ENCODE measurements at regions not wholly inside any gene's neighbourhood (a gene's known extent, or its start where the extent isn't known, plus 50 kb on each side); places are given as distances from the start of the nearest gene placed in this dataset.

- Mint-ChIP-seq H3K4me1 (ENCODE audit: unreplicated experiment) (no peaks in the 10 kb centered on the region), H3K4me3 (no peak overlapping the region), H3K27me3 (no peaks in the 10 kb centered on the region), H3K36me3 (no peaks in the 10 kb centered on the region), H3K27ac (no peak overlapping the region), H3K9me3 (no peaks in the 10 kb centered on the region)
- TF ChIP-seq, protein P1, sequence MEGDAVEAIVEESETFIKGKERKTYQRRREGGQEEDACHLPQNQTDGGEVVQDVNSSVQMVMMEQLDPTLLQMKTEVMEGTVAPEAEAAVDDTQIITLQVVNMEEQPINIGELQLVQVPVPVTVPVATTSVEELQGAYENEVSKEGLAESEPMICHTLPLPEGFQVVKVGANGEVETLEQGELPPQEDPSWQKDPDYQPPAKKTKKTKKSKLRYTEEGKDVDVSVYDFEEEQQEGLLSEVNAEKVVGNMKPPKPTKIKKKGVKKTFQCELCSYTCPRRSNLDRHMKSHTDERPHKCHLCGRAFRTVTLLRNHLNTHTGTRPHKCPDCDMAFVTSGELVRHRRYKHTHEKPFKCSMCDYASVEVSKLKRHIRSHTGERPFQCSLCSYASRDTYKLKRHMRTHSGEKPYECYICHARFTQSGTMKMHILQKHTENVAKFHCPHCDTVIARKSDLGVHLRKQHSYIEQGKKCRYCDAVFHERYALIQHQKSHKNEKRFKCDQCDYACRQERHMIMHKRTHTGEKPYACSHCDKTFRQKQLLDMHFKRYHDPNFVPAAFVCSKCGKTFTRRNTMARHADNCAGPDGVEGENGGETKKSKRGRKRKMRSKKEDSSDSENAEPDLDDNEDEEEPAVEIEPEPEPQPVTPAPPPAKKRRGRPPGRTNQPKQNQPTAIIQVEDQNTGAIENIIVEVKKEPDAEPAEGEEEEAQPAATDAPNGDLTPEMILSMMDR (conservative IDR thresholded peaks at IDR 0.05), result no peak
- no peak for DNase-seq (ENCODE audit: extremely low spot score, unreplicated experiment)
Measured at GRCh38 chr1:199931666-199932377, 95.7 kb upstream of the NR5A2 start.

DNA sequence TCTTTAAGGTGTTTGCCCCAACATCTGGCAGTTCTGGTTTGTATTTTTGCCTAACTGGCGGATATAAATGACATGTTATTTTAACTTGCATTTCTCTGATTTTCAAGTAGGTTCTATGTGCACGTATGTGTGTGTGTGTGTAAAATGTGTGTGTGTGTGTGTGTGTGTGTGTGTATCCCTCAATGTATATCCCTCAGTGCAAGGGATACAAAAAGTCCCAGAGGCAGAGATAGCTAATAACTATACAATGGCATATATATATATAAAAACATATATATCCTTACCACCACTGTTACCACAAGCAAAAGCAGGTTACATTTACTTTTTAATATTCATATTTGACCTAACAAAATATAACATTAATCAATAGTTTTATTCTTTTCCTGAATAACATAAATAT lies 95.0 kb upstream of the NR5A2 start:
- no peak overlapping the region for H3K4me3 Mint-ChIP-seq
- TF ChIP-seq, protein P1 (conservative IDR thresholded peaks at IDR 0.05), result no peak
- no peaks in the 10 kb centered on the region for H3K27me3 Mint-ChIP-seq
- H3K4me1 Mint-ChIP-seq (ENCODE audit: unreplicated experiment), result no peaks in the 10 kb centered on the region
- no peaks in the 10 kb centered on the region for H3K9me3 Mint-ChIP-seq
- DNase-seq (ENCODE audit: extremely low spot score, unreplicated experiment), result no peak
- no peak overlapping the region for H3K27ac Mint-ChIP-seq
- H3K36me3 Mint-ChIP-seq, result no peaks in the 10 kb centered on the region

GRCh38 chr1:199936441-199936840 lies 91.1 kb upstream of the NR5A2 start:
- no peak for DNase-seq (ENCODE audit: extremely low spot score, unreplicated experiment)
- H3K4me1 Mint-ChIP-seq (ENCODE audit: unreplicated experiment), result no peaks in the 10 kb centered on the region
- no peaks in the 10 kb centered on the region for H3K27me3 Mint-ChIP-seq
- H3K36me3 Mint-ChIP-seq, result no peaks in the 10 kb centered on the region
- no peak overlapping the region for H3K27ac Mint-ChIP-seq
- H3K9me3 Mint-ChIP-seq, result no peaks in the 10 kb centered on the region
- TF ChIP-seq, protein P1 (conservative IDR thresholded peaks at IDR 0.05), result no peak
- no peak overlapping the region for H3K4me3 Mint-ChIP-seq

DNA sequence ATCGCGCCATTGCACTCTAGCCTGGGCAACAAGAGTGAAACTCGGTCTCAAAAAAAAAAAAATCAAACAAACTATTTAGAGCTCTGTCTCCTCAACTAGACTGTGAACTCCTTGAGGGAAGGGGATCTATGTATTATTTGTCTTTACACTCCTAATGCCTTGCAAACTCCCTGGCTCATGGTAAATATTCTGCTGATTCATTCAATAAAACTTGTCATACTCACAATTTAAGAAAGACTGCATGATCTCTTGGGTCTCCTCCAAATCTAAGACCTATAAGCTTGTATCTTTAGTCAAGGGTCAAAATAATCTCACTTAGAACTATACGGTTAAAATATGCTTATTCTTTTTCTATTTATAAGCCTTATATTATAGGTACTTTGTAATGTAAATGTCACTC lies 90.3 kb upstream of the NR5A2 start:
- Mint-ChIP-seq H3K9me3 (no peaks in the 10 kb centered on the region), H3K36me3 (no peaks in the 10 kb centered on the region), H3K27ac (no peak overlapping the region), H3K4me1 (ENCODE audit: unreplicated experiment) (no peaks in the 10 kb centered on the region), H3K27me3 (no peaks in the 10 kb centered on the region), H3K4me3 (no peak overlapping the region)
- DNase-seq (ENCODE audit: extremely low spot score, unreplicated experiment), result no peak
- TF ChIP-seq, protein P1 (conservative IDR thresholded peaks at IDR 0.05), result no peak

GRCh38 chr1:199937661-199938060 lies 89.8 kb upstream of the NR5A2 start:
- H3K27ac Mint-ChIP-seq, result no peak overlapping the region
- no peak overlapping the region for H3K4me3 Mint-ChIP-seq
- H3K36me3 Mint-ChIP-seq, result no peaks in the 10 kb centered on the region
- H3K27me3 Mint-ChIP-seq, result no peaks in the 10 kb centered on the region
- H3K9me3 Mint-ChIP-seq, result no peaks in the 10 kb centered on the region
- TF ChIP-seq, protein P1 (conservative IDR thresholded peaks at IDR 0.05), result no peak
- no peaks in the 10 kb centered on the region for H3K4me1 Mint-ChIP-seq (ENCODE audit: unreplicated experiment)
- DNase-seq (ENCODE audit: extremely low spot score, unreplicated experiment), result no peak

All from type B pancreatic cell (in vitro differentiated cells).